ENCODE measurements at regions not wholly inside any gene's neighbourhood (a gene's known extent, or its start where the extent isn't known, plus 50 kb on each side); places are given as distances from the start of the nearest gene placed in this dataset.

DNA sequence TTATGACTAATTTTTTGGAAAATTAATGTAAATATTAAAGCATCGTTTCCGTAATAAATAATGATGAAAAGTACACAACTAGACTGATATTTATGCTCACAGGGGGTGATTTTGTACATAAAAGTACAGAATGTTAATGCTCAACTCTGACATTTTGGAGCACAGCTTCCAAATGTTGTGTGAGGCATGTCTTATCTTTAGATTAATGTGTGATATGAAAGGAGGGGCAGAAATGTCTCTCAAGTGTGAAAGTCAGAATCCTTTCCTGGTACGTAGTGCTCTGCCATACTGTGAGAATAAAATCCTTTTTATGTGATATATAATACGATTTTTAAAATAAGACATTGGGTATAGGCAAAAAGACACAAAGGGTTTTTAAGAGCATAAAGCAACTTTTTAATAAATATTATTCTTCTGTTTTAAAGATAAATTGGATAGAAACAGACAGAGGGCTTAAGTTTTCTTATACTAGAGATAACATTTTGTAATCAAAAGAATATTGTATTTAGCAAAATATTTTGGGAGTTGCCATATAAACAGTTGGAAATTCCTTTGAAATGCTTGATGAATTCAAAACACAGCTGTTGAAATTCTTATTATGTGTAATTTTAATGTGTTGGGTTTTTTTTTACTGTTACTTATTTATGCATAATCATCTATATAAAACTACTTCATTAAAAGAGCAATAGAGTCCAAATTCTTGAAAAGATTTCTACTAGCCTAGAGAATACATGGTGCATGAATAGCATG is 389.7 kb downstream of the RAP2B start:
- Mint-ChIP-seq H3K4me1 (no peaks in the 10 kb centered on the region), H3K27me3 (no peaks in the 10 kb centered on the region), H3K4me3 (no peak overlapping the region), H3K9me3 (ENCODE audit: insufficient read depth) (no peaks in the 10 kb centered on the region), H3K27ac (no peak overlapping the region)
- H2AFZ ChIP-seq (ENCODE audit: insufficient read depth, low read depth, low read length, poor library complexity, severe bottlenecking) = no peak overlapping the region
- no peaks in the 10 kb centered on the region for H4K20me1 ChIP-seq (ENCODE audit: control insufficient read depth, insufficient read depth, low read length, poor library complexity, severe bottlenecking)
- ATAC-seq (ENCODE audit: low read depth) (no peak), DNase-seq (no peak)
- no peaks in the 10 kb centered on the region for H3K9me3 ChIP-seq (ENCODE audit: control extremely low read depth in 1 of 3, control insufficient read depth in 2 of 3, insufficient read depth in 1 of 3, low read length in 2 of 3)
- no peak overlapping the region for H3K4me2 ChIP-seq (replicated peaks; ENCODE audit: low read depth, low read length, poor library complexity, severe bottlenecking)
- H3K9ac ChIP-seq (ENCODE audit: low read length) = no peak overlapping the region
- H3K36me3 ChIP-seq (replicated peaks in 1 of 2; ENCODE audit: control extremely low read depth in 1 of 2, control insufficient read depth in 1 of 2, extremely low read depth in 1 of 2, insufficient read depth in 2 of 2, low read length in 1 of 2) = no peaks in the 10 kb centered on the region
- no peak for TF ChIP-seq CTCF (IDR thresholded peaks at IDR 0.05)
- TF ChIP-seq EZH2 (IDR thresholded peaks at IDR 0.05; ENCODE audit: borderline replicate concordance, insufficient read depth, low read depth, low read length, poor library complexity, severe bottlenecking) = no peak
- CTCF ChIA-PET = no interaction called here
- intact Hi-C loops (cut with micrococcal nuclease) = no loop called here
- H3K4me3 ChIP-seq (ENCODE audit: control extremely low read depth in 1 of 5, extremely low read depth in 1 of 5, insufficient read depth in 1 of 5, low read depth in 2 of 5, low read length in 4 of 5) = no peak overlapping the region
- no peaks in the 10 kb centered on the region for H3K79me2 ChIP-seq (ENCODE audit: control insufficient read depth, insufficient read depth, low read length)
- POLR2A ChIA-PET = no interaction called here
- H3K27ac ChIP-seq (ENCODE audit: low read length in 2 of 2) = no peak overlapping the region
- H3K4me1 ChIP-seq (ENCODE audit: control insufficient read depth in 2 of 2, insufficient read depth in 2 of 2, low read length in 2 of 2) = no peaks in the 10 kb centered on the region
- no peaks in the 10 kb centered on the region for H3K27me3 ChIP-seq (replicated peaks in 1 of 4; ENCODE audit: control extremely low read depth in 1 of 4, control insufficient read depth in 3 of 4, insufficient read depth in 4 of 4, low read length in 3 of 4)
- no CpG with 5 or more reads among the region's 4 CpGs for WGBS (ENCODE audit: insufficient coverage)

DNA sequence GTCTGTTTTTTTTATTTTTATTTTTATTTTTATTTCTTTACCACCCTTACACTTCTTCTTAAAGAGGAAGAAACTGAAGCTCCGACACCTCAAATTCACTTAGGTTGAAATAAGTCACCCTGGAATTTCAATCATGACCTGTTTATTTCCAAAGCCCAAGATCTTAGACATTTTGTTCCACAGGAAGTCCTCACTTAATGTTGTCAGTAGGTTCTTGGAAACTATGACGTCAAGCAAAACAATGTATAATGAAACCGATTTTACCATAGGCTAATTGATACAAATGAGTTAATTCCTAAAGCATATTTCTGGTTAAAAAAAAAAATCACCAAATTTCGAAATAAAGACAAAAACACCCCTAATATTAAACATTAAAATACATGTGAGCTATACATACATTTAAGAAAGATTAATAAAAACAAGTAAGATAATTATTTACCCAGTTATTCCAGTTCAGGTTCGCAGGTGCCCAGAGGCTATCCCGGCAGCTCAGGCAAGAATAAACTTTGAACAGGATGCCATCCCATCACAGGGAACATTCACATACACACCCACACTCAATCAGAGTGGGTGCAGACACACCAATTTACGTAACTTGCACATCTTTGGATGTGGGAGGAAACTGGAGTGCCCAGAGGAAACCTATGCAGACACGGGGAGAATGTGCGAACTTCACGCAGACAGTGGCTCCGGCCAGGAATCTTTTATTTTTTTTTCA is 391.0 kb downstream of the RAP2B start:
- Histone ChIP-seq H3K79me2 (ENCODE audit: control insufficient read depth, insufficient read depth, low read length) (no peaks in the 10 kb centered on the region), H3K9me3 (ENCODE audit: control extremely low read depth in 1 of 3, control insufficient read depth in 2 of 3, insufficient read depth in 1 of 3, low read length in 2 of 3) (peaks cover 0 to 4% (median 0%) of the 10 kb centered on the region in 3 donors), H2AFZ (ENCODE audit: insufficient read depth, low read depth, low read length, poor library complexity, severe bottlenecking) (no peak overlapping the region), H3K4me1 (ENCODE audit: control insufficient read depth in 2 of 2, insufficient read depth in 2 of 2, low read length in 2 of 2) (no peaks in the 10 kb centered on the region), H3K9ac (ENCODE audit: low read length) (no peak overlapping the region), H3K4me2 (replicated peaks; ENCODE audit: low read depth, low read length, poor library complexity, severe bottlenecking) (no peak overlapping the region), H3K36me3 (replicated peaks in 1 of 2; ENCODE audit: control extremely low read depth in 1 of 2, control insufficient read depth in 1 of 2, extremely low read depth in 1 of 2, insufficient read depth in 2 of 2, low read length in 1 of 2) (no peaks in the 10 kb centered on the region), H4K20me1 (ENCODE audit: control insufficient read depth, insufficient read depth, low read length, poor library complexity, severe bottlenecking) (no peaks in the 10 kb centered on the region), H3K27me3 (replicated peaks in 1 of 4; ENCODE audit: control extremely low read depth in 1 of 4, control insufficient read depth in 3 of 4, insufficient read depth in 4 of 4, low read length in 3 of 4) (no peaks in the 10 kb centered on the region), H3K27ac (ENCODE audit: low read length in 2 of 2) (no peak overlapping the region), H3K4me3 (ENCODE audit: control extremely low read depth in 1 of 5, extremely low read depth in 1 of 5, insufficient read depth in 1 of 5, low read depth in 2 of 5, low read length in 4 of 5) (no peak overlapping the region)
- ChIA-PET POLR2A (no interaction called here), CTCF (no interaction called here)
- Mint-ChIP-seq H3K4me3 (no peak overlapping the region), H3K27ac (no peak overlapping the region), H3K4me1 (no peaks in the 10 kb centered on the region), H3K27me3 (no peaks in the 10 kb centered on the region), H3K9me3 (ENCODE audit: insufficient read depth) (peaks cover 4% of the 10 kb centered on the region)
- TF ChIP-seq CTCF (IDR thresholded peaks at IDR 0.05) = no peak
- TF ChIP-seq EZH2 (IDR thresholded peaks at IDR 0.05; ENCODE audit: borderline replicate concordance, insufficient read depth, low read depth, low read length, poor library complexity, severe bottlenecking) = no peak
- ATAC-seq (ENCODE audit: low read depth) = no peak
- intact Hi-C loops (cut with micrococcal nuclease) = no loop called here
- no CpG with 5 or more reads among the region's 11 CpGs for WGBS (ENCODE audit: insufficient coverage)
- DNase-seq = no peak
